ENCODE measurements at regions not wholly inside any gene's neighbourhood (a gene's known extent, or its start where the extent isn't known, plus 50 kb on each side); places are given as distances from the start of the nearest gene placed in this dataset.

DNA sequence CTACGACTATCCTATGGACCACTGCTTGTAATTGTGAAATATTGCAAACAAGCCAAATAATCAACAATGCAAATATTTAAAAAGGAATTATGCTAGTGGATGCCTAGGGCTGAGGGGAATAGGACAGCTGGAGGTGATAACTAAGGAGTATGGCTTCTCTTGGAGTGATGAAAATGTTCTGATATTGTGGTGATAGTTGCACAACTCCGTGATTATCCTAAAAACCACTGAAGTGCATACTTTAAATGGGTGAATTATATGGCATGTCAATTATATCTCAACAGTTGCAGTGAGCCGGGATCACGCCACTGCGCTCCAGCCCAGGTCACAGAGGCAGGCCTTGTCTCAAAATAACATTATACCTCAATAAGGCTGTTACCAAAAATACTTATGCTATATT is 125.1 kb upstream of the SH3BP4 start (continued):
- TF ChIP-seq, protein P1, sequence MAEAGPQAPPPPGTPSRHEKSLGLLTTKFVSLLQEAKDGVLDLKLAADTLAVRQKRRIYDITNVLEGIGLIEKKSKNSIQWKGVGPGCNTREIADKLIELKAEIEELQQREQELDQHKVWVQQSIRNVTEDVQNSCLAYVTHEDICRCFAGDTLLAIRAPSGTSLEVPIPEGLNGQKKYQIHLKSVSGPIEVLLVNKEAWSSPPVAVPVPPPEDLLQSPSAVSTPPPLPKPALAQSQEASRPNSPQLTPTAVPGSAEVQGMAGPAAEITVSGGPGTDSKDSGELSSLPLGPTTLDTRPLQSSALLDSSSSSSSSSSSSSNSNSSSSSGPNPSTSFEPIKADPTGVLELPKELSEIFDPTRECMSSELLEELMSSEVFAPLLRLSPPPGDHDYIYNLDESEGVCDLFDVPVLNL (CRISPR knock-in tag; IDR thresholded peaks at IDR 0.05; ENCODE audit: borderline replicate concordance, low read depth), result no peak
- TF ChIP-seq MXD4 (CRISPR knock-in tag; IDR thresholded peaks at IDR 0.05; ENCODE audit: borderline replicate concordance), result no peak
- TF ChIP-seq CDX4 (CRISPR knock-in tag; IDR thresholded peaks at IDR 0.05; ENCODE audit: borderline replicate concordance), result no peak
- TF ChIP-seq, protein P2, sequence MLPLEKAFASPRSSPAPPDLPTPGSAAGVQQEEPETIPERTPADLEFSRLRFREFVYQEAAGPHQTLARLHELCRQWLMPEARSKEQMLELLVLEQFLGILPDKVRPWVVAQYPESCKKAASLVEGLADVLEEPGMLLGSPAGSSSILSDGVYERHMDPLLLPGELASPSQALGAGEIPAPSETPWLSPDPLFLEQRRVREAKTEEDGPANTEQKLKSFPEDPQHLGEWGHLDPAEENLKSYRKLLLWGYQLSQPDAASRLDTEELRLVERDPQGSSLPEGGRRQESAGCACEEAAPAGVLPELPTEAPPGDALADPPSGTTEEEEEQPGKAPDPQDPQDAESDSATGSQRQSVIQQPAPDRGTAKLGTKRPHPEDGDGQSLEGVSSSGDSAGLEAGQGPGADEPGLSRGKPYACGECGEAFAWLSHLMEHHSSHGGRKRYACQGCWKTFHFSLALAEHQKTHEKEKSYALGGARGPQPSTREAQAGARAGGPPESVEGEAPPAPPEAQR (CRISPR knock-in tag; IDR thresholded peaks at IDR 0.05), result no peak
- TF ChIP-seq CREB1 (CRISPR knock-in tag; IDR thresholded peaks at IDR 0.05), result no peak
- no peak for TF ChIP-seq ZMAT4 (CRISPR knock-in tag; IDR thresholded peaks at IDR 0.05)
- no peak for TF ChIP-seq HMGA2 (CRISPR knock-in tag; IDR thresholded peaks at IDR 0.05)
- no peak for TF ChIP-seq ZNF671 (CRISPR knock-in tag; IDR thresholded peaks at IDR 0.05)
- TF ChIP-seq ZNF416 (CRISPR knock-in tag; IDR thresholded peaks at IDR 0.05), result no peak

- ATAC-seq (no peak), DNase-seq (ENCODE audit: low spot score) (no peak)
- Mint-ChIP-seq H3K4me3 (no peak overlapping the region), H3K9me3 (no peaks in the 10 kb centered on the region), H3K27ac (no peak overlapping the region), H3K27me3 (ENCODE audit: low read depth) (no peaks in the 10 kb centered on the region), H3K36me3 (no peaks in the 10 kb centered on the region), H3K4me1 (peaks cover 20% of the 10 kb centered on the region)
- CTCF ChIA-PET, result interaction anchor here (0.6 kb wide), 1 partner anchor 116 kb away, joined by 3 read pairs; no protein-coding TSS in a partner anchor
- POLR2A ChIA-PET, result no interaction called here
- TF ChIP-seq RELA (CRISPR knock-in tag; IDR thresholded peaks at IDR 0.05; ENCODE audit: borderline replicate concordance), result no peak
- no peak for TF ChIP-seq IRF2 (CRISPR knock-in tag; IDR thresholded peaks at IDR 0.05; ENCODE audit: borderline replicate concordance, low read depth)
- no peak for TF ChIP-seq ZNF425 (CRISPR knock-in tag; conservative IDR thresholded peaks at IDR 0.05)
- TF ChIP-seq ATF1 (CRISPR knock-in tag; IDR thresholded peaks at IDR 0.05), result no peak
- TF ChIP-seq, protein P3, sequence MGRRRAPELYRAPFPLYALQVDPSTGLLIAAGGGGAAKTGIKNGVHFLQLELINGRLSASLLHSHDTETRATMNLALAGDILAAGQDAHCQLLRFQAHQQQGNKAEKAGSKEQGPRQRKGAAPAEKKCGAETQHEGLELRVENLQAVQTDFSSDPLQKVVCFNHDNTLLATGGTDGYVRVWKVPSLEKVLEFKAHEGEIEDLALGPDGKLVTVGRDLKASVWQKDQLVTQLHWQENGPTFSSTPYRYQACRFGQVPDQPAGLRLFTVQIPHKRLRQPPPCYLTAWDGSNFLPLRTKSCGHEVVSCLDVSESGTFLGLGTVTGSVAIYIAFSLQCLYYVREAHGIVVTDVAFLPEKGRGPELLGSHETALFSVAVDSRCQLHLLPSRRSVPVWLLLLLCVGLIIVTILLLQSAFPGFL (CRISPR knock-in tag; IDR thresholded peaks at IDR 0.05; ENCODE audit: borderline replicate concordance), result no peak
- TF ChIP-seq GTF2I (CRISPR knock-in tag; conservative IDR thresholded peaks at IDR 0.05), result no peak
- no peak for TF ChIP-seq ZNF138 (CRISPR knock-in tag; conservative IDR thresholded peaks at IDR 0.05)
- TF ChIP-seq ATF2 (CRISPR knock-in tag; IDR thresholded peaks at IDR 0.05; ENCODE audit: borderline replicate concordance, low read depth), result no peak
- no peak for TF ChIP-seq FOXP1 (CRISPR knock-in tag; IDR thresholded peaks at IDR 0.05; ENCODE audit: borderline replicate concordance)
- TF ChIP-seq, protein P4, sequence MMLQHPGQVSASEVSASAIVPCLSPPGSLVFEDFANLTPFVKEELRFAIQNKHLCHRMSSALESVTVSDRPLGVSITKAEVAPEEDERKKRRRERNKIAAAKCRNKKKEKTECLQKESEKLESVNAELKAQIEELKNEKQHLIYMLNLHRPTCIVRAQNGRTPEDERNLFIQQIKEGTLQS (CRISPR knock-in tag; conservative IDR thresholded peaks at IDR 0.05), result no peak
- TF ChIP-seq ZNF532 (CRISPR knock-in tag; IDR thresholded peaks at IDR 0.05; ENCODE audit: borderline replicate concordance), result no peak
- no peak for TF ChIP-seq ZNF121 (CRISPR knock-in tag; IDR thresholded peaks at IDR 0.05)
- TF ChIP-seq NR2C2 (CRISPR knock-in tag; IDR thresholded peaks at IDR 0.05), result no peak
- TF ChIP-seq PRRX2 (CRISPR knock-in tag; IDR thresholded peaks at IDR 0.05), result no peak
- TF ChIP-seq CREB1 (CRISPR knock-in tag; IDR thresholded peaks at IDR 0.05), result no peak
- TF ChIP-seq ETV6 (CRISPR knock-in tag; IDR thresholded peaks at IDR 0.05), result no peak
Measured at GRCh38 chr2:234825616-234826015, 126.2 kb upstream of the SH3BP4 start.

Data from WTC11 (cell line).